Mesenchymal stem cell (in vitro differentiated cells and primary cell): ENCODE measurements at regions not wholly inside any gene's neighbourhood (a gene's known extent, or its start where the extent isn't known, plus 50 kb on each side); places are given as distances from the start of the nearest gene placed in this dataset.
"Not testable (repeated sequence)": the region's sequence is repeated elsewhere in the genome, so short reads cannot be mapped to it uniquely, and the experiment has no call there.

Experiments used
- DNase-seq: peaks from one replicate; pipeline ENCODE4 v3.0.0-alpha.2; 2013
- H2AFZ ChIP-seq: one replicate; pipeline ENCODE4 v1.6.1; 2013; ENCODE audit warnings: low read depth, mild to moderate bottlenecking, control low read depth, inconsistent platforms, low read length, moderate library complexity
- H2AK5ac ChIP-seq: 2 replicates; pipeline ENCODE4 v1.6.1; 2013; ENCODE audit warnings: low read length, moderate library complexity, mild to moderate bottlenecking, inconsistent platforms; ENCODE audit not compliant: severe bottlenecking
- H2BK120ac ChIP-seq: one replicate; pipeline ENCODE4 v1.6.1; 2013; ENCODE audit warnings: low read depth, mild to moderate bottlenecking, inconsistent platforms, low read length, moderate library complexity
- H2BK12ac ChIP-seq, 2 experiments: one replicate each; pipeline ENCODE4 v1.6.1; 2013; ENCODE audit warnings: inconsistent platforms in 2 of 2, low read length in 2 of 2, mild to moderate bottlenecking in 2 of 2, moderate library complexity in 2 of 2, control low read depth in 1 of 2
- H2BK15ac ChIP-seq: one replicate; pipeline ENCODE4 v1.6.1; 2013; ENCODE audit warnings: mild to moderate bottlenecking, low read depth, inconsistent platforms; ENCODE audit not compliant: poor library complexity, severe bottlenecking
- H2BK5ac ChIP-seq: 2 replicates; pipeline ENCODE4 v1.6.1; 2013; ENCODE audit warnings: low read depth, mild to moderate bottlenecking, low read length, control low read depth, inconsistent platforms; ENCODE audit not compliant: poor library complexity, severe bottlenecking
- H3K14ac ChIP-seq, 2 experiments: one replicate each; pipeline ENCODE4 v1.6.1; 2013; ENCODE audit warnings: inconsistent platforms in 2 of 2, low read length in 2 of 2, control low read depth in 1 of 2, mild to moderate bottlenecking in 1 of 2, moderate library complexity in 1 of 2
- H3K18ac ChIP-seq, 2 experiments: one replicate each; pipeline ENCODE4 v1.6.1; 2013; ENCODE audit warnings: inconsistent platforms in 2 of 2, low read length in 2 of 2, control low read depth in 1 of 2, low read depth in 1 of 2, mild to moderate bottlenecking in 1 of 2
- H3K23ac ChIP-seq, 2 experiments: one replicate each; pipeline ENCODE4 v1.6.1; 2013; ENCODE audit warnings: inconsistent platforms in 2 of 2, low read length in 2 of 2, mild to moderate bottlenecking in 2 of 2, moderate library complexity in 2 of 2, control low read depth in 1 of 2
- H3K27ac ChIP-seq: 2 replicates; pipeline ENCODE4 v1.5.1; 2013; ENCODE audit warnings: mild to moderate bottlenecking, moderate library complexity, low read length, control low read depth, inconsistent platforms; ENCODE audit not compliant: poor library complexity, severe bottlenecking
- H3K27me3 ChIP-seq, 2 experiments: 2 replicates each; pipeline versions ENCODE4 v1.6.1 to v1.7.0; 2013; ENCODE audit warnings: low read length in 2 of 2, mild to moderate bottlenecking in 2 of 2, moderate library complexity in 2 of 2, control low read depth in 1 of 2, inconsistent platforms in 1 of 2; ENCODE audit not compliant: control insufficient read depth in 1 of 2, insufficient read depth in 1 of 2
- H3K36me3 ChIP-seq, 2 experiments: 2 replicates each; pipeline versions ENCODE4 v1.6.1 to v1.7.0; 2013; ENCODE audit warnings: low read length in 2 of 2, control low read depth in 1 of 2, inconsistent platforms in 1 of 2, low read depth in 1 of 2, mild to moderate bottlenecking in 1 of 2; ENCODE audit not compliant: insufficient read depth in 2 of 2, control insufficient read depth in 1 of 2
- H3K4ac ChIP-seq, 2 experiments: one replicate each; pipeline ENCODE4 v1.6.1; 2013; ENCODE audit warnings: inconsistent platforms in 2 of 2, low read length in 2 of 2, mild to moderate bottlenecking in 2 of 2, moderate library complexity in 2 of 2, control low read depth in 1 of 2, low read depth in 1 of 2
- H3K4me1 ChIP-seq: 2 replicates; pipeline ENCODE4 v1.6.1; 2013; ENCODE audit warnings: low read depth, low read length, control low read depth; ENCODE audit not compliant: control insufficient read depth, insufficient read depth
- H3K4me2 ChIP-seq: 2 replicates; pipeline ENCODE4 v1.6.1; 2013; ENCODE audit warnings: low read length, mild to moderate bottlenecking, inconsistent platforms; ENCODE audit not compliant: poor library complexity, severe bottlenecking
- H3K4me3 ChIP-seq, 2 experiments: 2 replicates each; pipeline versions ENCODE4 v1.5.1 to v1.7.0; 2013; ENCODE audit warnings: low read length in 2 of 2, mild to moderate bottlenecking in 2 of 2, control low read depth in 1 of 2, low read depth in 1 of 2; ENCODE audit not compliant: insufficient read depth in 1 of 2
- H3K79me1 ChIP-seq: replicated peaks from 2 replicates; pipeline ENCODE4 v1.6.1; 2013; ENCODE audit warnings: mild to moderate bottlenecking, control low read depth, low read length, inconsistent platforms; ENCODE audit not compliant: poor library complexity, severe bottlenecking
- H3K9ac ChIP-seq: 2 replicates; pipeline ENCODE4 v1.7.0; 2013; ENCODE audit warnings: mild to moderate bottlenecking, low read length, moderate library complexity
- H3K9me3 ChIP-seq: 2 replicates; pipeline ENCODE4 v1.7.0; 2013; ENCODE audit warnings: mild to moderate bottlenecking, low read length; ENCODE audit not compliant: control insufficient read depth
- H4K8ac ChIP-seq: one replicate; pipeline ENCODE4 v1.6.1; 2013; ENCODE audit warnings: inconsistent platforms, mild to moderate bottlenecking, low read length, moderate library complexity
- H4K91ac ChIP-seq: one replicate; pipeline ENCODE4 v1.6.1; 2013; ENCODE audit warnings: mild to moderate bottlenecking, low read length, inconsistent platforms
- WGBS: methylation state at CpG from one replicate; pipeline ENCODE4 v1.1.7; 2013; ENCODE audit warnings: mixed read lengths; 5-methylcytosine and 5-hydroxymethylcytosine counted together

- Histone ChIP-seq H3K27ac (no peak overlapping the region), H4K91ac (no peak overlapping the region), H3K23ac (no peak overlapping the region), H2AK5ac (no peak overlapping the region), H3K4me1 (no peaks in the 10 kb centered on the region), H3K4me3 (no peak overlapping the region), H2BK15ac (no peak overlapping the region), H3K36me3 (no peaks in the 10 kb centered on the region), H3K4me2 (no peak overlapping the region), H2BK12ac (no peak overlapping the region), H3K27me3 (peaks cover 40 to 42% of the 10 kb centered on the region in 2 experiments), H3K4ac (no peak overlapping the region), H3K79me1 (no peaks in the 10 kb centered on the region), H4K8ac (no peak overlapping the region), H2BK120ac (no peak overlapping the region), H3K14ac (no peak overlapping the region), H3K9ac (no peak overlapping the region), H3K9me3 (no peaks in the 10 kb centered on the region), H2BK5ac (no peak overlapping the region), H2AFZ (no peak overlapping the region), H3K18ac (no peak overlapping the region)
- DNase-seq, result no peak
Observed at GRCh38 chr11:45732343-45732742, 66.9 kb upstream of the CHST1 start.

GRCh38 chr11:45731171-45731570 lies 65.7 kb upstream of the CHST1 start:
- H3K9ac ChIP-seq, H2BK120ac ChIP-seq, H3K36me3 ChIP-seq, H3K14ac ChIP-seq, H3K18ac ChIP-seq, H3K79me1 ChIP-seq, H2AK5ac ChIP-seq, H4K8ac ChIP-seq, H3K4me1 ChIP-seq, H3K27ac ChIP-seq, H2BK12ac ChIP-seq, H2BK15ac ChIP-seq, DNase-seq, H3K9me3 ChIP-seq, H2BK5ac ChIP-seq, H3K23ac ChIP-seq, H3K4me2 ChIP-seq, H3K4ac ChIP-seq, H4K91ac ChIP-seq, H3K4me3 ChIP-seq, H2AFZ ChIP-seq: not testable (repeated sequence)
- H3K27me3 ChIP-seq, result peaks cover 47 to 54% of the 10 kb centered on the region in 2 experiments
- 90% methylated on average over 4 of the region's 4 CpGs for WGBS

- H2AK5ac ChIP-seq, result no peak overlapping the region
- WGBS, result 76% methylated on average over 3 of the region's 3 CpGs
- no peak overlapping the region for H3K9ac ChIP-seq
- H3K36me3 ChIP-seq, result no peaks in the 10 kb centered on the region
- no peak overlapping the region for H3K4ac ChIP-seq
- no peak overlapping the region for H2BK15ac ChIP-seq
- no peak overlapping the region for H3K4me3 ChIP-seq
- no peak overlapping the region for H4K8ac ChIP-seq
- H3K27me3 ChIP-seq, result peaks cover 51 to 66% of the 10 kb centered on the region in 2 experiments
- H3K23ac ChIP-seq, result no peak overlapping the region
- H2BK5ac ChIP-seq, result no peak overlapping the region
- H3K4me2 ChIP-seq, result no peak overlapping the region
- no peak overlapping the region for H4K91ac ChIP-seq
- H3K18ac ChIP-seq, result no peak overlapping the region
- DNase-seq, result no peak
- no peaks in the 10 kb centered on the region for H3K9me3 ChIP-seq
- H2BK120ac ChIP-seq, result no peak overlapping the region
- H2BK12ac ChIP-seq, result no peak overlapping the region
- H3K4me1 ChIP-seq, result no peaks in the 10 kb centered on the region
- no peak overlapping the region for H3K14ac ChIP-seq
- no peak overlapping the region for H2AFZ ChIP-seq
- no peaks in the 10 kb centered on the region for H3K79me1 ChIP-seq
- H3K27ac ChIP-seq, result no peak overlapping the region
Observed at GRCh38 chr11:45730014-45730413, 64.6 kb upstream of the CHST1 start.

GRCh38 chr11:45726493-45727054 lies 61.2 kb upstream of the CHST1 start:
- H2AFZ ChIP-seq, result no peak overlapping the region
- no peak for DNase-seq
- H3K4me2 ChIP-seq, result no peak overlapping the region
- H3K4ac ChIP-seq, result no peak overlapping the region
- no peak overlapping the region for H2BK5ac ChIP-seq
- no peak overlapping the region for H4K91ac ChIP-seq
- H3K27ac ChIP-seq, result no peak overlapping the region
- no peaks in the 10 kb centered on the region for H3K36me3 ChIP-seq
- H2BK12ac ChIP-seq, result no peak overlapping the region
- H2BK120ac ChIP-seq, result no peak overlapping the region
- no peak overlapping the region for H2BK15ac ChIP-seq
- H3K79me1 ChIP-seq, result no peaks in the 10 kb centered on the region
- H3K9ac ChIP-seq, result no peak overlapping the region
- H3K27me3 ChIP-seq, result peaks cover 52 to 54% of the 10 kb centered on the region in 2 experiments
- H3K23ac ChIP-seq, result no peak overlapping the region
- H3K4me1 ChIP-seq, result no peaks in the 10 kb centered on the region
- WGBS, result 85% methylated on average over 2 of the region's 2 CpGs
- no peaks in the 10 kb centered on the region for H3K9me3 ChIP-seq
- no peak overlapping the region for H3K4me3 ChIP-seq
- H3K18ac ChIP-seq, result no peak overlapping the region
- no peak overlapping the region for H3K14ac ChIP-seq
- H4K8ac ChIP-seq, result no peak overlapping the region
- no peak overlapping the region for H2AK5ac ChIP-seq
